ENCODE measurements at regions not wholly inside any gene's neighbourhood (a gene's known extent, or its start where the extent isn't known, plus 50 kb on each side); places are given as distances from the start of the nearest gene placed in this dataset.
"Not testable (repeated sequence)": the region's sequence is repeated elsewhere in the genome, so short reads cannot be mapped to it uniquely, and the experiment has no call there.

DNA sequence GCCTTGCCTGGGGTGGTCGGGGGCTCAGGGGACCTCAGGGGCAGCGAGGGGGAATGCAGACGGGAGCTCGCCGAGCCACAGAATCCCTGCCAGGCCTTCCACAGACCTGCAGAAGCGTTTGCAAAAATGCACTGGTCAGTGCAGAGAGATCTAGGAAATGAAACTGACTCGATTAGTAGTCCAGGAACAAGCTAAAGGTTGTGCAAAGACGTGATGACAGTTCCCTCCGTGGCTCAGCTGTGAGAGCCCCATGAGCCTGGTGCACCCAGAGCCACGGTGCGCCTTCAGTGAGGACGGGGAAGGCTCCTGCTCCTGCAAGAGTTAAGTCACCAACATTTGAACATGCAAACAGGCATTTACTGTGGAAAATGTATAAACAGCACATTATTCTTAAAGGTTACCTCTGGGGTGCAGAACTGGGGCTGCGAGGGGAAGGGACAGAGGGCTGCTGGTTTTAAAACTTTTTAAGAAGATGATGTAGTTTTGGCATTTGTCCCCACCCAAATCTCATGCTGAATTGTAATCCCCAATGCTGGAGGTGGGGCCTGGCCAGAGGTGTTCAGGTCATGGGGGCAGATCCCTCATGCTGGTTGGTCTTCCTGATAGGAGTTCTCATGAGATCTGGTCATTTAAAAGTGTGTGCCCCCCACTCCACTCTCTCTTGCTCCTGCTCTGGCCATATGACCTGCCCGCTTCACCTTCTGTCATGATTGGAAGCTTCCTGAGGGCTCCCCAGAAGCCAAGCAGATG is 147.3 kb downstream of the DLL1 start:
- TF ChIP-seq, protein P1, sequence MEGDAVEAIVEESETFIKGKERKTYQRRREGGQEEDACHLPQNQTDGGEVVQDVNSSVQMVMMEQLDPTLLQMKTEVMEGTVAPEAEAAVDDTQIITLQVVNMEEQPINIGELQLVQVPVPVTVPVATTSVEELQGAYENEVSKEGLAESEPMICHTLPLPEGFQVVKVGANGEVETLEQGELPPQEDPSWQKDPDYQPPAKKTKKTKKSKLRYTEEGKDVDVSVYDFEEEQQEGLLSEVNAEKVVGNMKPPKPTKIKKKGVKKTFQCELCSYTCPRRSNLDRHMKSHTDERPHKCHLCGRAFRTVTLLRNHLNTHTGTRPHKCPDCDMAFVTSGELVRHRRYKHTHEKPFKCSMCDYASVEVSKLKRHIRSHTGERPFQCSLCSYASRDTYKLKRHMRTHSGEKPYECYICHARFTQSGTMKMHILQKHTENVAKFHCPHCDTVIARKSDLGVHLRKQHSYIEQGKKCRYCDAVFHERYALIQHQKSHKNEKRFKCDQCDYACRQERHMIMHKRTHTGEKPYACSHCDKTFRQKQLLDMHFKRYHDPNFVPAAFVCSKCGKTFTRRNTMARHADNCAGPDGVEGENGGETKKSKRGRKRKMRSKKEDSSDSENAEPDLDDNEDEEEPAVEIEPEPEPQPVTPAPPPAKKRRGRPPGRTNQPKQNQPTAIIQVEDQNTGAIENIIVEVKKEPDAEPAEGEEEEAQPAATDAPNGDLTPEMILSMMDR (conservative IDR thresholded peaks at IDR 0.05): no peak
- H3K27ac ChIP-seq: no peak overlapping the region

DNA sequence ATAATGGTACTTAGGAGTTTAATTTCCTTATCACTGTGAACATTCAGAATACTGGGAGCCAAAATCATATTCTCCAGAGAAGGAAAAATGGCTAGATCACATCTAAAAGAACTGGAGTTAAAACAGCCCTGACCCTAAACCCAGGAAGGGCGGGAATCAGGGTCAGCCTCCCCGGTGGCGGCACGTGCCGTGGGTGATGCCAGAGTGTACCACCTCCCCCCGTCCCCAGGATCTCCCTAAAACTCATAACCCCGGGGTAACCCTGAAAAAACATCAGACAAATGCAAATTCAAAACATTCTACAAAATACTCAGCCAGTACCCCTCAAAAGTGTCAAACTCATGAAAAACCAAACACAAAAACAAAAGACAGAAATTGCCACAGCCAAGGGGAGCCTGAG is 148.3 kb downstream of the DLL1 start:
- no peak overlapping the region for H3K27ac ChIP-seq
- TF ChIP-seq, protein P1 (conservative IDR thresholded peaks at IDR 0.05): no peak

DNA sequence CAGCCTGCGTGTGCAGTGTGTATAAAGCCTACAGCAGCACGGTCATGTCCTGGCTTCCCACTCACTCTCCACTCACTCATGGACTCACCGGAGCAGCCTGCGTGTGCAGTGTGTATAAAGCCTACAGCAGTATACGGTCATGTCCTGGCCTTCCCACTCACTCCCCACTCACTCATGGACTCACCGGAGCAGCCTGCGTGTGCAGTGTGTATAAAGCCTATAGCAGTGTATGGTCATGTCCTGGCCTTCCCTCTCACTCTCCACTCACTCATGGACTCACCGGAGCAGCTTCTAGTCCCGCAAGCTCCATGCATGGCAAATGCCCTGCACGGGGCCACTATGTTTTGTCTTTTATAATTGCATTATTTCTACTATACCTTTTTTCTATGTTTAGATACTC is 149.8 kb downstream of the DLL1 start:
- not testable (repeated sequence) for H3K27ac ChIP-seq

DNA sequence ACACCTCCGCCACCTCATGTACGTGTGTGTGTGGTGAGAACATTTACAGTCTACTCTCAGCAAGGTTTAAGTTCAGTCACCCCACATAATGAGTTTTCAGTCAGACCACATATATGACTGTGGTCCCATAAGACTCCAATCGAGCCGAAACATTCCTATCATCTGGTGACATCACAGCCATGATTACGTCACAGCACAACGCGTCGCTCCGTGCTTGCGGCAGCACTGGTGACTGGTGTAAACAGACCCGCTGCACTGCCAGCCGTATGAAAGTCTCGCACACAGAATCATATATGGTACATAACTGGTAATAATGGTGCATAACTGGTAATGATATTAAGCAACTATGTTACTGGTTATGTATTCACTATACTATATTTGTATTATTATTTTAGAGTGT is 150.7 kb downstream of the DLL1 start:
- H3K27ac ChIP-seq: no peak overlapping the region
- TF ChIP-seq, protein P1 (conservative IDR thresholded peaks at IDR 0.05): no peak

DNA sequence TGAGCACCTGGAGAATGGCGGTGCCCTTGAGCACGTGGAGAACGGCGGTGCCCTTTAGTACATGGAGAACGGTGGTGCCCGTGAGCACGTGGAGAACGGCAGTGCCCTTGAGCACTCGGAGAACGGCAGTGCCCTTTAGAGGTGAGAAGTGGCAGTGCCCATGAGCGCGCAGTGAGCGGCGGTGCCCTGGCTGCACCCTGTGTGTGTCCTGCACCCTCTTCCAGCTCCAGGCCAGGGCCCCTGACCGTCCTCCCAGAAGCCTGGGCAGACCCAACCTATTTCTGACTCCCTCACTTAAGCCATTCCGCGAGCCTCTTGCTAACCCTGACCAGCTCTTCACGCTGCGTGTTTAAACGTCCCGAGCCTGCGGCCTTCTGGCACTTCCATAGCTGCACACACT is 151.3 kb downstream of the DLL1 start:
- TF ChIP-seq, protein P1 (conservative IDR thresholded peaks at IDR 0.05): no peak

DNA sequence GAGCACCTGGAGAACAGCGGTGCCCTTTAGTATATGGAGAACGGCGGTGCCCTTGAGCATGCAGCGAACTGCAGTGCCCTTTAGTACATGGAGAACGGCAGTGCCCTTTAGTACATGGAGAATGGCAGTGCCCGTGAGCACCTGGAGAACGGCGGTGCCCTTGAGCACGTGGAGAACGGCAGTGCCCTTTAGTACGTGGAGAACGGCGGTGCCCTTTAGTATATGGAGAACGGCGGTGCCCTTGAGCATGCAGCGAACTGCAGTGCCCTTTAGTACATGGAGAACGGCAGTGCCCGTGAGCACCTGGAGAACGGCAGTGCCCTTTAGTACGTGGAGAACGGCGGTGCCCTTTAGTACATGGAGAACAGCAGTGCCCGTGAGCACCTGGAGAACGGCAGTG is 151.8 kb downstream of the DLL1 start:
- not testable (repeated sequence) for H3K27ac ChIP-seq

More for the DNA sequence above, 151.3 kb downstream of the DLL1 start:
- no peak overlapping the region for H3K27ac ChIP-seq

DNA sequence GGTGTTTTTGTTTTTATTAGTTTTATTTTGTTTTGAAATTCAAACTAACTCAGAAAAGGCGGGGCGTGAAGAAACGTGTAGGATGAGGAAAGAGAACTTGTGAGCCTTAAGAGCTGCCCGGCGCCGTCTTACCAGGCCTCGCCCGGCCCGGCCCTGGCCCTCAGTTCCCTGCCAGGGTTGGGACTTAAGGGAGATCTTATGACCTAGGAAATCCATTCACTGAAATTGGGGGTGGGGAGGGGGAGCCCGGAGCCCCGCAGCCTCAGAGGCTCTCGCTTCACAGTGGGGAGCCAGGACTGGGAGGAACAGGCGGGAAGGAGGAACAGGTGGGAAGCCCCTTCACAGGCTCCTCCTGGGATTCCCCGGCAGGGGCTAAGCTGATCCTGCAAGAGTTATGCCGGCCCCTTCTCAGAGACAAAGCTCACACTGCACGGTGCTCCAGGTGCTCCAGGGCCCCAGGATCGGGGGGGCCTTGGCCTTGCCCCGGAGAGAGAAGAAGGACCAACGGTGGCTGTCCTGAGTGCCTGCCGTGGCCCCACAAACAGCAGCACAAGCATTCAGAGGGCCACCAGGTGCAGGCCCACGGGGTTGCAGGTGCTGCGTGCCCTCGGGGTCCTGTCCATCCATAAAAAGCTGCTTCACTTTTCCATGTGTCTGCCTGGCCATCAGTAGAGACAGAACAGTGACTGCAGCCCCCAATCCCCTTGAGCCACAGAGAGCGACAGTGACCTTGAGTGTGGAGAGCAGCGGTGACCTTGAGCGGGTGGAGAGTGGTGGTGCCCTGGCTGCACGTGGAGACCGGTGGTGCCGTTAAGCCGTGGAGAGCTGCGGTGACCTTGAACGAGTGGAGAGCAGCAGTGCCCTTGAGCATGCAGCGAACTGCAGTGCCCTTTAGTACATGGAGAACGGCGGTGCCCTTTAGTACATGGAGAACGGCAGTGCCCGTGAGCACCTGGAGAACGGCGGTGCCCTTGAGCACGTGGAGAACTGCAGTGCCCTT is 152.7 kb downstream of the DLL1 start:
- no peak overlapping the region for H3K27ac ChIP-seq
- TF ChIP-seq, protein P1 (conservative IDR thresholded peaks at IDR 0.05): no peak

DNA sequence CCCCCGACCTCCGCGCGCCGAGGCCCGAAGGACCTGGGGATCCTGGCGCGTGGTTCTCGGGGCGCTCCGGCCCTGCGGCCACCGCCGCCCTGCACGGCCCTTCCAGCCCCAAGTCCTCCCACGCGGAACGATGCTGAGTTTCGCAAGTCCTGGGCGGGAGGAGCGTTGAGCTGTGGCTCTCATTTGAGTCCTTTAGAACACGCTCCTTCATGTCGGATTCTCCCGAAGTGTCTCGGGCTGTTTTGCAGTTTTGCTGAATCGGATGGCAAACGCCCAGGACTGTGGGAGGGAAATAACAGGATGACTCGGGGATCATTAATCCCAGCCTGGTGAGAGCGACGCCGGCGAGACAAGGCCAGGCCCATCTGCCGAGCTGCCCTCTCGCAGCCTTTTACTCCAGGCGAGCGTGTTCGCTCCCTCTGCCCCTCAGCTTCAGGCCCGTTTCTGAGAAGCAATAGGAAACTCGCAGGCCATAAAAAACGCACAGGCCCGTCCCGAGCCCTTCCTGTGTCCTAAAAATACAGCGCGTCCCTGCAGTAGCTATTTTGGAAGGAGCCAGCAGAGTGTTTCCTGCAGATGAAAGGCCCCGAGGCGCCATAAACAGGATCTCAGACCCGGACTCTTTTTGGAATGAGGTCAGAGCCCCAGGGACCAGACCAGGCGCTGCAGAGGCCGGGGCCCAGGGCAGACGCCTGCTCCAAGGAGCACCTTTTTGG is 153.5 kb downstream of the DLL1 start:
- no peak overlapping the region for H3K27ac ChIP-seq
- TF ChIP-seq, protein P1 (conservative IDR thresholded peaks at IDR 0.05): no peak
